LNCAP (cell line): ENCODE measurements at regions not wholly inside any gene's neighbourhood (a gene's known extent, or its start where the extent isn't known, plus 50 kb on each side); places are given as distances from the start of the nearest gene placed in this dataset.

ENCODE experiments used
- CTCF ChIP-seq: fragments of 450-650 bp; IDR thresholded peaks from 2 replicates; pipeline ENCODE4 v1.5.1; 2017; ENCODE audit warnings: mild to moderate bottlenecking

GRCh38 chr17:71379512-71379911 lies 741.3 kb upstream of the SOX9 start:
- TF ChIP-seq CTCF: no peak

GRCh38 chr17:71380535-71380934 lies 740.3 kb upstream of the SOX9 start:
- no peak for TF ChIP-seq CTCF

GRCh38 chr17:71380936-71381335 lies 739.9 kb upstream of the SOX9 start:
- no peak for TF ChIP-seq CTCF

- no peak for TF ChIP-seq CTCF
Measured at GRCh38 chr17:71383091-71383490, 737.7 kb upstream of the SOX9 start.

- TF ChIP-seq CTCF: no peak
Measured at GRCh38 chr17:71387456-71387855, 733.4 kb upstream of the SOX9 start.

- no peak for TF ChIP-seq CTCF
Measured at GRCh38 chr17:71392715-71393567, 727.9 kb upstream of the SOX9 start.

- TF ChIP-seq CTCF: no peak
Measured at GRCh38 chr17:71395901-71396300, 724.9 kb upstream of the SOX9 start.

GRCh38 chr17:71396711-71397110 lies 724.1 kb upstream of the SOX9 start:
- TF ChIP-seq CTCF: no peak
